GM23338 (cell line): ENCODE measurements at regions not wholly inside any gene's neighbourhood (a gene's known extent, or its start where the extent isn't known, plus 50 kb on each side); places are given as distances from the start of the nearest gene placed in this dataset.

Experiments
- ATAC-seq: fragments of 200-7000 bp; cut with Tn5 transposase; 3 replicates; pipeline ENCODE4 v1.9.1; 2020
- DNase-seq: peaks from one replicate; pipeline ENCODE4 v3.0.0-alpha.2; 2015; ENCODE audit warnings: low spot score
- H2AFZ ChIP-seq: fragments of 200-600 bp; sonication (generic); 2 replicates; pipeline ENCODE4 v1.8.0; 2016; ENCODE audit warnings: antibody characterized with exemption, mild to moderate bottlenecking, moderate library complexity
- H3F3A ChIP-seq: fragments of 200-600 bp; sonication (generic); replicated peaks from 2 replicates; pipeline ENCODE4 v1.8.0; 2017; ENCODE audit warnings: antibody characterized with exemption, mixed run types, low read depth
- H3K27ac ChIP-seq: fragments of 200-600 bp; sonication (generic); 2 replicates; pipeline ENCODE4 v1.6.1; 2016; ENCODE audit warnings: low read depth
- H3K27me3 ChIP-seq: fragments of 200-600 bp; sonication (generic); 2 replicates; pipeline ENCODE4 v1.8.0; 2016; ENCODE audit warnings: mild to moderate bottlenecking, mixed run types, moderate library complexity; ENCODE audit not compliant: insufficient read depth
- H3K36me3 ChIP-seq: fragments of 200-600 bp; sonication (generic); 2 replicates; pipeline ENCODE4 v1.8.0; 2016; ENCODE audit warnings: mild to moderate bottlenecking; ENCODE audit not compliant: insufficient read depth
- H3K4me1 ChIP-seq: fragments of 200-600 bp; sonication (generic); 2 replicates; pipeline ENCODE4 v1.8.0; 2016; ENCODE audit warnings: mild to moderate bottlenecking, moderate library complexity; ENCODE audit not compliant: insufficient read depth
- H3K4me2 ChIP-seq: fragments of 200-600 bp; sonication (generic); 2 replicates; pipeline ENCODE4 v1.7.1; 2017; ENCODE audit warnings: mixed run types
- H3K4me3 ChIP-seq: fragments of 200-600 bp; sonication (generic); 2 replicates; pipeline ENCODE4 v1.6.1; 2016; ENCODE audit warnings: mixed run types
- H3K79me2 ChIP-seq: fragments of 200-600 bp; sonication (generic); replicated peaks from 2 replicates; pipeline ENCODE4 v1.8.0; 2017; ENCODE audit warnings: mild to moderate bottlenecking; ENCODE audit not compliant: insufficient read depth
- H3K9me2 ChIP-seq: fragments of 200-600 bp; sonication (generic); 2 replicates; pipeline ENCODE4 v1.8.0; 2017; ENCODE audit not compliant: insufficient read depth
- H4K20me1 ChIP-seq: fragments of 200-600 bp; sonication (generic); replicated peaks from 2 replicates; pipeline ENCODE4 v1.8.0; 2017; ENCODE audit warnings: mild to moderate bottlenecking; ENCODE audit not compliant: insufficient read depth
- H3K27ac Mint-ChIP-seq: 2 replicates; pipeline ENCODE4 v1.8.0; 2020; ENCODE audit warnings: inconsistent platforms, mild to moderate bottlenecking, moderate library complexity, mixed read lengths
- H3K27me3 Mint-ChIP-seq: 3 replicates; pipeline ENCODE4 v1.8.0; 2022; ENCODE audit warnings: low read depth, mild to moderate bottlenecking, moderate library complexity, mixed read lengths, inconsistent platforms; ENCODE audit not compliant: insufficient read depth, poor library complexity
- H3K36me3 Mint-ChIP-seq: 3 replicates; pipeline ENCODE4 v1.8.0; 2021; ENCODE audit warnings: low read depth, mild to moderate bottlenecking, inconsistent platforms, moderate library complexity, mixed read lengths
- H3K4me1 Mint-ChIP-seq: 3 replicates; pipeline ENCODE4 v1.8.0; 2020; ENCODE audit warnings: mild to moderate bottlenecking, inconsistent platforms, mixed read lengths
- H3K4me3 Mint-ChIP-seq: 3 replicates; pipeline ENCODE4 v1.8.0; 2021; ENCODE audit warnings: moderate library complexity, mild to moderate bottlenecking, inconsistent platforms, mixed read lengths
- H3K9me3 Mint-ChIP-seq: 3 replicates; pipeline ENCODE4 v1.8.0; 2020; ENCODE audit warnings: moderate library complexity, mild to moderate bottlenecking, inconsistent platforms, mixed read lengths
- ETS1 ChIP-seq: IDR thresholded peaks from 2 replicates; pipeline ENCODE4 v1.6.1; 2016; ENCODE audit warnings: antibody characterized with exemption
- EZH2phosphoT487 ChIP-seq: fragments of 200-600 bp; sonication (generic); IDR thresholded peaks from one replicate; pipeline ENCODE4 v1.8.1; 2018; ENCODE audit warnings: antibody characterized with exemption; ENCODE audit not compliant: unreplicated experiment
- JUNB ChIP-seq: IDR thresholded peaks from one replicate; pipeline ENCODE4 v1.6.1; 2016; ENCODE audit warnings: antibody characterized with exemption; ENCODE audit not compliant: unreplicated experiment
- POLR2AphosphoS5 ChIP-seq: IDR thresholded peaks from 2 replicates; pipeline ENCODE4 v1.6.1; 2016; ENCODE audit warnings: antibody characterized with exemption, low read depth
- STAT1 ChIP-seq: IDR thresholded peaks from one replicate; pipeline ENCODE4 v1.6.1; 2016; ENCODE audit warnings: antibody characterized with exemption; ENCODE audit not compliant: unreplicated experiment
- ZNF462 ChIP-seq: fragments of 250-450 bp; sonication (Bioruptor Pico); IDR thresholded peaks from 2 replicates; pipeline ENCODE4 v1.5.0; 2020; ENCODE audit warnings: mild to moderate bottlenecking, moderate library complexity

- no peak for TF ChIP-seq ZNF462 (CRISPR knock-in tag)
- no peak for TF ChIP-seq POLR2AphosphoS5
- no peak for TF ChIP-seq EZH2phosphoT487
- TF ChIP-seq JUNB = no peak
- TF ChIP-seq STAT1 = no peak
- TF ChIP-seq ETS1 = no peak
Measured at GRCh38 chr5:104967806-104968410, 1405.3 kb upstream of the NUDT12 start (continued).

- H3K27ac Mint-ChIP-seq = no peak overlapping the region
- no peak for TF ChIP-seq ZNF462 (CRISPR knock-in tag)
Measured at GRCh38 chr5:104965006-104965405, 1402.4 kb upstream of the NUDT12 start.

More at GRCh38 chr5:104965006-104965405, 1402.4 kb upstream of the NUDT12 start:
- no peaks in the 10 kb centered on the region for H3K79me2 ChIP-seq
- no peaks in the 10 kb centered on the region for H3K36me3 Mint-ChIP-seq
- H2AFZ ChIP-seq = no peak overlapping the region
- H3K9me3 Mint-ChIP-seq = no peaks in the 10 kb centered on the region
- H3K4me2 ChIP-seq = no peak overlapping the region
- DNase-seq (no peak), ATAC-seq (no peak)
- no peaks in the 10 kb centered on the region for H3K36me3 ChIP-seq
- no peaks in the 10 kb centered on the region for H3K4me1 ChIP-seq
- H3K4me1 Mint-ChIP-seq = no peaks in the 10 kb centered on the region
- no peaks in the 10 kb centered on the region for H4K20me1 ChIP-seq
- H3F3A ChIP-seq = no peaks in the 10 kb centered on the region
- H3K4me3 ChIP-seq = no peak overlapping the region
- no peaks in the 10 kb centered on the region for H3K27me3 Mint-ChIP-seq
- H3K4me3 Mint-ChIP-seq = no peak overlapping the region
- no peak overlapping the region for H3K27ac ChIP-seq
- H3K27me3 ChIP-seq = no peaks in the 10 kb centered on the region
- no peaks in the 10 kb centered on the region for H3K9me2 ChIP-seq
